GM18498 (cell line): ENCODE measurements at regions not wholly inside any gene's neighbourhood (a gene's known extent, or its start where the extent isn't known, plus 50 kb on each side); places are given as distances from the start of the nearest gene placed in this dataset.
A peak's percentile ranks its signal among the peaks of the same experiment; 100 is the strongest.
"Not testable (repeated sequence)": the region's sequence is repeated elsewhere in the genome, so short reads cannot be mapped to it uniquely, and the experiment has no call there.

Source experiments
- ATAC-seq: cut with Tn5 transposase; IDR thresholded peaks from one replicate; pipeline ENCODE4 v1.9.1; 2021; ENCODE audit warnings: mild to moderate bottlenecking, moderate library complexity; ENCODE audit not compliant: unreplicated experiment

GRCh38 chr14:101616202-101616601 lies 54.9 kb downstream of the DIO3 start:
- no peak for ATAC-seq

GRCh38 chr14:101619484-101619883 lies 58.2 kb downstream of the DIO3 start:
- ATAC-seq, result no peak

- no peak for ATAC-seq
Observed at GRCh38 chr14:101620031-101620788, 58.9 kb downstream of the DIO3 start.

- no peak for ATAC-seq
Observed at GRCh38 chr14:101620821-101621785, 59.8 kb downstream of the DIO3 start.

GRCh38 chr14:101622251-101623076 lies 61.2 kb downstream of the DIO3 start:
- ATAC-seq, result no peak

GRCh38 chr14:101623077-101623372 lies 61.7 kb downstream of the DIO3 start:
- no peak for ATAC-seq

GRCh38 chr14:101623685-101624444 lies 62.6 kb downstream of the DIO3 start:
- no peak for ATAC-seq

GRCh38 chr14:101624536-101624935 lies 63.2 kb downstream of the DIO3 start:
- no peak for ATAC-seq

GRCh38 chr14:101625336-101626097 lies 64.2 kb downstream of the DIO3 start:
- no peak for ATAC-seq

GRCh38 chr14:101626331-101626730 lies 65.0 kb downstream of the DIO3 start:
- ATAC-seq, result no peak

GRCh38 chr14:101627915-101628262 lies 66.6 kb downstream of the DIO3 start:
- no peak for ATAC-seq

GRCh38 chr14:101628471-101628966 lies 67.2 kb downstream of the DIO3 start:
- peak; percentile 83 for ATAC-seq

GRCh38 chr14:101628975-101629374 lies 67.7 kb downstream of the DIO3 start:
- ATAC-seq, result no peak

- ATAC-seq, result no peak
Observed at GRCh38 chr14:101630056-101630965, 69.0 kb downstream of the DIO3 start.

- ATAC-seq, result no peak
Observed at GRCh38 chr14:101631199-101631598, 69.9 kb downstream of the DIO3 start.

GRCh38 chr14:101631970-101632369 lies 70.7 kb downstream of the DIO3 start:
- not testable (repeated sequence) for ATAC-seq

- no peak for ATAC-seq
Observed at GRCh38 chr14:101632520-101632919, 71.2 kb downstream of the DIO3 start.

- no peak for ATAC-seq
Observed at GRCh38 chr14:101633276-101633675, 72.0 kb downstream of the DIO3 start.
